IMR-90 (cell line): ENCODE measurements at regions not wholly inside any gene's neighbourhood (a gene's known extent, or its start where the extent isn't known, plus 50 kb on each side); places are given as distances from the start of the nearest gene placed in this dataset.

Experiments used
- ATAC-seq: fragments of 200-7000 bp; cut with Tn5 transposase; 2 replicates; pipeline ENCODE4 v1.9.1; 2020; ENCODE audit warnings: low read depth, mild to moderate bottlenecking, moderate library complexity
- BruUV-seq: library from RNA; stranded (reverse); fragments of 400-500 nt; replicated peaks from 2 replicates; lab custom pipeline; 2021; lab: Mats Ljungman, UMichigan
- CTCF ChIA-PET: fragments of 300-600 bp; formaldehyde crosslinking; extraction: SDS; loops from one replicate; lab custom pipeline; 2021; ENCODE audit warnings: antibody characterized with exemption; lab: Yijun Ruan, JAX
- POLR2A ChIA-PET: fragments of 300-600 bp; sonication (Branson Sonifier 250); formaldehyde crosslinking; loops from one replicate; lab custom pipeline; 2022; ENCODE audit warnings: antibody characterized with exemption; ENCODE audit not compliant: unreplicated experiment; lab: Charles Lee
- DNase-seq: peaks from one replicate; pipeline ENCODE4 v3.0.0; 2013
- H2AFZ ChIP-seq: replicated peaks from 2 replicates; pipeline ENCODE3; 2013; ENCODE audit warnings: low read length, mild to moderate bottlenecking; ENCODE audit not compliant: poor library complexity
- H2AK5ac ChIP-seq: 2 replicates; pipeline ENCODE4 v1.6.1; 2013; ENCODE audit warnings: low read depth, low read length, inconsistent platforms
- H2AK9ac ChIP-seq: replicated peaks from 2 replicates; pipeline ENCODE3; 2013; ENCODE audit warnings: mild to moderate bottlenecking, low read depth, low read length, moderate library complexity; ENCODE audit not compliant: poor library complexity
- H2BK120ac ChIP-seq: 2 replicates; pipeline ENCODE4 v1.6.1; 2013; ENCODE audit warnings: low read depth, low read length, inconsistent platforms
- H2BK15ac ChIP-seq: 3 replicates; pipeline ENCODE4 v1.6.1; 2013; ENCODE audit warnings: low read depth, low read length, inconsistent platforms
- H2BK20ac ChIP-seq: 2 replicates; pipeline ENCODE4 v1.6.1; 2013; ENCODE audit warnings: low read depth, mild to moderate bottlenecking, inconsistent platforms, low read length, moderate library complexity
- H2BK5ac ChIP-seq: 2 replicates; pipeline ENCODE4 v1.6.1; 2013; ENCODE audit warnings: mild to moderate bottlenecking, low read depth, low read length, inconsistent platforms; ENCODE audit not compliant: poor library complexity, severe bottlenecking
- H3K14ac ChIP-seq: replicated peaks from 2 replicates; pipeline ENCODE4 v1.6.1; 2013; ENCODE audit warnings: low read depth, low read length, inconsistent platforms
- H3K18ac ChIP-seq: 2 replicates; pipeline ENCODE4 v1.6.1; 2013; ENCODE audit warnings: low read depth, low read length, control low read depth
- H3K23ac ChIP-seq: 2 replicates; pipeline ENCODE4 v1.6.1; 2013; ENCODE audit warnings: low read depth, low read length, inconsistent platforms
- H3K27ac ChIP-seq: 2 replicates; pipeline ENCODE4 v1.5.1; 2013; ENCODE audit warnings: mild to moderate bottlenecking, control low read depth, low read length; ENCODE audit not compliant: insufficient read depth
- H3K27me3 ChIP-seq: 2 replicates; pipeline ENCODE4 v1.6.1; 2013; ENCODE audit warnings: low read length; ENCODE audit not compliant: control insufficient read depth, insufficient read depth
- H3K36me3 ChIP-seq: 2 replicates; pipeline ENCODE4 v1.6.1; 2013; ENCODE audit warnings: low read length, mixed read lengths; ENCODE audit not compliant: control insufficient read depth, insufficient read depth
- H3K4ac ChIP-seq: 2 replicates; pipeline ENCODE4 v1.6.1; 2013; ENCODE audit warnings: low read depth, low read length, inconsistent platforms
- H3K4me1 ChIP-seq: 2 replicates; pipeline ENCODE4 v1.6.1; 2013; ENCODE audit warnings: low read length, mixed read lengths; ENCODE audit not compliant: control insufficient read depth, insufficient read depth
- H3K4me2 ChIP-seq: 2 replicates; pipeline ENCODE4 v1.6.1; 2013; ENCODE audit warnings: low read depth, mild to moderate bottlenecking, control low read depth, low read length, moderate library complexity
- H3K4me3 ChIP-seq: 2 replicates; pipeline ENCODE4 v1.5.1; 2013; ENCODE audit warnings: low read depth, mild to moderate bottlenecking, control low read depth, low read length, moderate library complexity; ENCODE audit not compliant: insufficient read depth
- H3K56ac ChIP-seq: 2 replicates; pipeline ENCODE4 v1.6.1; 2013; ENCODE audit warnings: low read length, inconsistent platforms; ENCODE audit not compliant: insufficient read depth; ENCODE audit errors: extremely low read depth
- H3K79me1 ChIP-seq, 2 experiments: 2 replicates each; pipeline ENCODE4 v1.6.1; 2013; ENCODE audit warnings: low read length in 2 of 2, inconsistent platforms in 1 of 2, low read depth in 1 of 2
- H3K9ac ChIP-seq: 2 replicates; pipeline ENCODE4 v1.6.1; 2013; ENCODE audit warnings: low read depth, low read length, control low read depth
- H3K9me1 ChIP-seq: 2 replicates; pipeline ENCODE4 v1.6.1; 2013; ENCODE audit warnings: low read length, inconsistent platforms; ENCODE audit not compliant: insufficient read depth
- H3K9me3 ChIP-seq: 2 replicates; pipeline ENCODE4 v1.6.1; 2013; ENCODE audit warnings: low read length; ENCODE audit not compliant: control insufficient read depth, insufficient read depth
- H4K20me1 ChIP-seq: 2 replicates; pipeline ENCODE4 v1.6.1; 2013; ENCODE audit warnings: low read length, inconsistent platforms; ENCODE audit not compliant: insufficient read depth
- H4K5ac ChIP-seq: 2 replicates; pipeline ENCODE4 v1.6.1; 2013; ENCODE audit warnings: mild to moderate bottlenecking, low read depth, low read length, control low read depth
- H4K8ac ChIP-seq, 2 experiments: 2 replicates each; pipeline ENCODE4 v1.6.1; 2013; ENCODE audit warnings: low read depth in 2 of 2, low read length in 2 of 2, control low read depth in 1 of 2, inconsistent platforms in 1 of 2
- H4K91ac ChIP-seq: 2 replicates; pipeline ENCODE4 v1.6.1; 2013; ENCODE audit warnings: low read depth, low read length, inconsistent platforms; ENCODE audit not compliant: insufficient read depth
- BHLHE40 ChIP-seq: fragments of 150-350 bp; IDR thresholded peaks from 2 replicates; pipeline ENCODE4 v1.6.1; 2016; ENCODE audit warnings: mild to moderate bottlenecking, low read depth, low read length
- CEBPB ChIP-seq: IDR thresholded peaks from 2 replicates; pipeline ENCODE4 v1.6.1; 2012; ENCODE audit warnings: low read depth, low read length, improper control_type of control experiment
- CHD1 ChIP-seq: IDR thresholded peaks from 2 replicates; pipeline ENCODE4 v1.6.1; 2012; ENCODE audit warnings: low read depth, low read length, improper control_type of control experiment
- ELK1 ChIP-seq: fragments of 150-350 bp; IDR thresholded peaks from 2 replicates; pipeline ENCODE4 v1.6.1; 2016; ENCODE audit warnings: low read depth, mild to moderate bottlenecking, low read length, moderate library complexity, borderline replicate concordance
- FOS ChIP-seq: fragments of 150-350 bp; IDR thresholded peaks from 2 replicates; pipeline ENCODE4 v1.6.1; 2016; ENCODE audit warnings: low read depth, low read length
- MAFK ChIP-seq: IDR thresholded peaks from 2 replicates; pipeline ENCODE4 v1.6.1; 2012; ENCODE audit warnings: low read depth, low read length, improper control_type of control experiment
- MAZ ChIP-seq: IDR thresholded peaks from 2 replicates; pipeline ENCODE4 v1.6.1; 2012; ENCODE audit warnings: low read depth, mild to moderate bottlenecking, low read length, improper control_type of control experiment, moderate library complexity, borderline replicate concordance
- MXI1 ChIP-seq: IDR thresholded peaks from 2 replicates; pipeline ENCODE4 v1.6.1; 2012; ENCODE audit warnings: low read depth, mild to moderate bottlenecking, low read length, moderate library complexity, borderline replicate concordance
- NFE2L2 ChIP-seq: fragments of 150-350 bp; IDR thresholded peaks from 2 replicates; pipeline ENCODE4 v1.6.1; 2016; ENCODE audit warnings: low read depth, mild to moderate bottlenecking, low read length
- POLR2A ChIP-seq: IDR thresholded peaks from 2 replicates; pipeline ENCODE4 v1.6.1; 2012; ENCODE audit warnings: mild to moderate bottlenecking, low read depth, low read length
- RAD21 ChIP-seq: IDR thresholded peaks from 2 replicates; pipeline ENCODE4 v1.6.1; 2012; ENCODE audit warnings: low read length, improper control_type of control experiment
- RCOR1 ChIP-seq: IDR thresholded peaks from 2 replicates; pipeline ENCODE4 v1.6.1; 2012; ENCODE audit warnings: mild to moderate bottlenecking, low read length, improper control_type of control experiment; ENCODE audit not compliant: insufficient replicate concordance
- RFX5 ChIP-seq: IDR thresholded peaks from 2 replicates; pipeline ENCODE4 v1.8.0; 2012; ENCODE audit warnings: low read depth, mild to moderate bottlenecking, low read length, moderate library complexity
- SMC3 ChIP-seq: fragments of 150-350 bp; IDR thresholded peaks from 2 replicates; pipeline ENCODE4 v1.6.1; 2016; ENCODE audit warnings: low read depth, mild to moderate bottlenecking, antibody characterized with exemption, low read length, moderate library complexity
- WGBS, 2 experiments: methylation state at CpG; one replicate each; pipeline versions ENCODE4 v1.1.5 to v1.1.7; 2013; ENCODE audit warnings: missing lambda C conversion rate in 2 of 2; ENCODE audit not compliant: insufficient read length in 1 of 2; ENCODE audit errors: extremely low coverage in 2 of 2; 5-methylcytosine and 5-hydroxymethylcytosine counted together
- dilution Hi-C: fragments of 300-500 bp; cut with HindIII; formaldehyde crosslinking; loops from one replicate; pipeline ENCODE4 v1.14.3; 2018; ENCODE audit warnings: low sequenced_read_pairs; ENCODE audit not compliant: unreplicated experiment
- in situ Hi-C: fragments of 300-500 bp; cut with MboI; formaldehyde crosslinking; loops from 3 replicates; pipeline ENCODE4 v1.14.3; 2019; ENCODE audit warnings: low sequenced_read_pairs, inconsistent platforms, mixed read lengths
- intact Hi-C: fragments of 100-400 bp; cut with micrococcal nuclease; formaldehyde crosslinking; loops from 2 replicates; pipeline ENCODE4 v1.10.0; 2022
- TF ChIP-seq, protein P1 (sequence below): fragments of 150-350 bp; IDR thresholded peaks from 2 replicates; pipeline ENCODE4 v1.6.1; 2017; ENCODE audit warnings: mild to moderate bottlenecking, antibody characterized with exemption, low read length, low read depth
- TF ChIP-seq, protein P2 (sequence below): conservative IDR thresholded peaks from 2 replicates; pipeline ENCODE4 v1.5.1; 2012; ENCODE audit warnings: mild to moderate bottlenecking, low read depth, low read length, improper control_type of control experiment

- no peak overlapping the region for H2BK15ac ChIP-seq
- H3K27ac ChIP-seq, result no peak overlapping the region
- ATAC-seq, result no peak
- H4K20me1 ChIP-seq, result no peaks in the 10 kb centered on the region
- no peak overlapping the region for H3K56ac ChIP-seq
- TF ChIP-seq SMC3 (no peak), MAZ (no peak), FOS (no peak), NFE2L2 (no peak), MAFK (no peak), POLR2A (no peak), MXI1 (no peak), CEBPB (no peak), CHD1 (no peak), RFX5 (no peak), RAD21 (no peak), ELK1 (no peak), RCOR1 (no peak), BHLHE40 (no peak)
- TF ChIP-seq, protein P1, sequence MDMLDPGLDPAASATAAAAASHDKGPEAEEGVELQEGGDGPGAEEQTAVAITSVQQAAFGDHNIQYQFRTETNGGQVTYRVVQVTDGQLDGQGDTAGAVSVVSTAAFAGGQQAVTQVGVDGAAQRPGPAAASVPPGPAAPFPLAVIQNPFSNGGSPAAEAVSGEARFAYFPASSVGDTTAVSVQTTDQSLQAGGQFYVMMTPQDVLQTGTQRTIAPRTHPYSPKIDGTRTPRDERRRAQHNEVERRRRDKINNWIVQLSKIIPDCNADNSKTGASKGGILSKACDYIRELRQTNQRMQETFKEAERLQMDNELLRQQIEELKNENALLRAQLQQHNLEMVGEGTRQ, result no peak
- TF ChIP-seq, protein P2, sequence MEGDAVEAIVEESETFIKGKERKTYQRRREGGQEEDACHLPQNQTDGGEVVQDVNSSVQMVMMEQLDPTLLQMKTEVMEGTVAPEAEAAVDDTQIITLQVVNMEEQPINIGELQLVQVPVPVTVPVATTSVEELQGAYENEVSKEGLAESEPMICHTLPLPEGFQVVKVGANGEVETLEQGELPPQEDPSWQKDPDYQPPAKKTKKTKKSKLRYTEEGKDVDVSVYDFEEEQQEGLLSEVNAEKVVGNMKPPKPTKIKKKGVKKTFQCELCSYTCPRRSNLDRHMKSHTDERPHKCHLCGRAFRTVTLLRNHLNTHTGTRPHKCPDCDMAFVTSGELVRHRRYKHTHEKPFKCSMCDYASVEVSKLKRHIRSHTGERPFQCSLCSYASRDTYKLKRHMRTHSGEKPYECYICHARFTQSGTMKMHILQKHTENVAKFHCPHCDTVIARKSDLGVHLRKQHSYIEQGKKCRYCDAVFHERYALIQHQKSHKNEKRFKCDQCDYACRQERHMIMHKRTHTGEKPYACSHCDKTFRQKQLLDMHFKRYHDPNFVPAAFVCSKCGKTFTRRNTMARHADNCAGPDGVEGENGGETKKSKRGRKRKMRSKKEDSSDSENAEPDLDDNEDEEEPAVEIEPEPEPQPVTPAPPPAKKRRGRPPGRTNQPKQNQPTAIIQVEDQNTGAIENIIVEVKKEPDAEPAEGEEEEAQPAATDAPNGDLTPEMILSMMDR, result no peak
- H3K4me3 ChIP-seq, result no peak overlapping the region
- H4K8ac ChIP-seq, result no peak overlapping the region
- intact Hi-C loops, result no loop called here
- no peak overlapping the region for H4K91ac ChIP-seq
- H3K4me2 ChIP-seq, result no peak overlapping the region
- no peak overlapping the region for H2AFZ ChIP-seq
- H2BK120ac ChIP-seq, result no peak overlapping the region
- no peak overlapping the region for H4K5ac ChIP-seq
- CTCF ChIA-PET, result no interaction called here
- H3K18ac ChIP-seq, result no peak overlapping the region
- H3K4ac ChIP-seq, result no peak overlapping the region
- in situ Hi-C loops, result no loop called here
- H3K14ac ChIP-seq, result no peak overlapping the region
- no peak overlapping the region for H2BK5ac ChIP-seq
- no peak for DNase-seq
- no peaks in the 10 kb centered on the region for H3K79me1 ChIP-seq
- no peak overlapping the region for H3K23ac ChIP-seq
- no peaks in the 10 kb centered on the region for H3K9me3 ChIP-seq
- H2AK9ac ChIP-seq, result no peak overlapping the region
- no peaks in the 10 kb centered on the region for H3K9me1 ChIP-seq
- H2BK20ac ChIP-seq, result no peak overlapping the region
- 78% methylated on average over 7 of the region's 12 CpGs; no CpG with 5 or more reads in 1 of the 2 experiments for WGBS, 2 experiments
- no peak overlapping the region for H2AK5ac ChIP-seq
- H3K4me1 ChIP-seq, result no peaks in the 10 kb centered on the region
- H3K27me3 ChIP-seq, result peaks cover 10% of the 10 kb centered on the region
- H3K9ac ChIP-seq, result no peak overlapping the region
- BruUV-seq, result no TSS peak
- POLR2A ChIA-PET, result no interaction called here
- H3K36me3 ChIP-seq, result no peaks in the 10 kb centered on the region
- dilution Hi-C loops, result no loop called here
Measured at GRCh38 chr10:33862536-33863105, 528.2 kb upstream of the NRP1 start.
